ENCODE measurements at regions not wholly inside any gene's neighbourhood (a gene's known extent, or its start where the extent isn't known, plus 50 kb on each side); places are given as distances from the start of the nearest gene placed in this dataset.

- Histone ChIP-seq H3K4me2 (ENCODE audit: insufficient read depth, insufficient read length, low read length) (no peak overlapping the region), H3K56ac (ENCODE audit: insufficient read length, low read depth, low read length) (no peak overlapping the region), H3K23me2 (ENCODE audit: insufficient read length, low read depth, low read length, poor library complexity, severe bottlenecking) (no peaks in the 10 kb centered on the region), H3K9ac (ENCODE audit: extremely low read depth, insufficient read length, low read length) (no peak overlapping the region), H2BK120ac (ENCODE audit: low read depth, low read length, poor library complexity, severe bottlenecking) (no peak overlapping the region), H2AFZ (ENCODE audit: low read length) (no peak overlapping the region), H2BK20ac (ENCODE audit: low read depth, low read length, poor library complexity, severe bottlenecking) (no peak overlapping the region), H3T11ph (ENCODE audit: low read length) (no peak overlapping the region), H4K8ac (replicated peaks; ENCODE audit: insufficient read length, low read depth, low read length) (no peak overlapping the region), H3K79me1 (ENCODE audit: insufficient read depth, low read depth, low read length, poor library complexity, severe bottlenecking) (no peaks in the 10 kb centered on the region), H2BK15ac (ENCODE audit: low read depth, low read length) (no peak overlapping the region), H4K91ac (ENCODE audit: insufficient read length, low read depth, low read length) (no peak overlapping the region), H3K14ac (ENCODE audit: insufficient read depth, low read length) (no peak overlapping the region), H2BK5ac (ENCODE audit: insufficient read length, low read length) (no peak overlapping the region), H2BK12ac (ENCODE audit: insufficient read length, low read depth, low read length) (no peak overlapping the region), H3K18ac (ENCODE audit: insufficient read length, low read depth, low read length) (no peak overlapping the region), H3K4ac (ENCODE audit: low read depth, low read length) (no peak overlapping the region), H3K23ac (ENCODE audit: insufficient read length, low read depth, low read length) (no peak overlapping the region), H4K5ac (ENCODE audit: insufficient read length, low read depth, low read length) (no peak overlapping the region), H3K27ac (ENCODE audit: insufficient read length, low read depth, low read length) (no peak overlapping the region), H3K27me3 (ENCODE audit: insufficient read depth, low read length) (no peaks in the 10 kb centered on the region), H3K79me2 (ENCODE audit: insufficient read depth, low read length) (no peaks in the 10 kb centered on the region), H3K9me3 (ENCODE audit: control insufficient read depth, low read depth, low read length) (no peaks in the 10 kb centered on the region), H3K4me1 (ENCODE audit: insufficient read depth, low read length) (no peaks in the 10 kb centered on the region), H2AK5ac (ENCODE audit: insufficient read length, low read length) (no peak overlapping the region), H4K20me1 (ENCODE audit: control insufficient read depth, insufficient read depth, insufficient read length) (no peaks in the 10 kb centered on the region)
- Mint-ChIP-seq H3K27me3 (ENCODE audit: low read depth) (peaks cover 2% of the 10 kb centered on the region), H3K36me3 (ENCODE audit: insufficient read depth in 1 of 3, low read depth in 3 of 3) (no peaks in the 10 kb centered on the region), H3K27ac (no peak overlapping the region), H3K9me3 (no peaks in the 10 kb centered on the region; a peak in 1 of 5 replicates), H3K4me3 (no peak overlapping the region), H3K4me1 (no peaks in the 10 kb centered on the region)
- no peak for DNase-seq
- no peak for TF ChIP-seq CTCF (conservative IDR thresholded peaks at IDR 0.05)
- no CpG with 5 or more reads among the region's 2 CpGs for WGBS (ENCODE audit: extremely low coverage, insufficient read length, low lambda C conversion rate)
These were observed 219.3 kb downstream of the SPP2 start for GRCh38 chr2:234269769-234270204.

Data from H9 (cell line).